C1 segment of cervical spinal cord (tissue), 14 donors: ENCODE measurements at regions not wholly inside any gene's neighbourhood (a gene's known extent, or its start where the extent isn't known, plus 50 kb on each side); places are given as distances from the start of the nearest gene placed in this dataset.
A peak's percentile ranks its signal among the peaks of the same experiment; 100 is the strongest.
"Not testable (repeated sequence)": the region's sequence is repeated elsewhere in the genome, so short reads cannot be mapped to it uniquely, and the experiment has no call there.

Experiments
- DNase-seq, 14 donors: peaks; one replicate each; lab custom pipeline; 2025; lab: John Stamatoyannopoulos, UW

- DNase-seq, result no peak
Measured at GRCh38 chr11:115617767-115618166, 113.6 kb upstream of the CADM1 start.

GRCh38 chr11:115616971-115617370 is 112.8 kb upstream of the CADM1 start:
- no peak for DNase-seq

- no peak for DNase-seq
Measured at GRCh38 chr11:115613986-115614632, 109.9 kb upstream of the CADM1 start.

GRCh38 chr11:115613004-115613403 is 108.8 kb upstream of the CADM1 start:
- DNase-seq, result no peak

- no peak for DNase-seq
Measured at GRCh38 chr11:115612046-115612730, 108.0 kb upstream of the CADM1 start.

- no peak for DNase-seq
Measured at GRCh38 chr11:115611343-115611742, 107.1 kb upstream of the CADM1 start.

- DNase-seq, result no peak
Measured at GRCh38 chr11:115610908-115611307, 106.7 kb upstream of the CADM1 start.

- not testable (repeated sequence) for DNase-seq
Measured at GRCh38 chr11:115610234-115610633, 106.0 kb upstream of the CADM1 start.

GRCh38 chr11:115608976-115609375 is 104.8 kb upstream of the CADM1 start:
- DNase-seq, result no peak

- peak in 2 of 14 donors; percentile 1 to 75 for DNase-seq
Measured at GRCh38 chr11:115607621-115608221, 103.5 kb upstream of the CADM1 start.

GRCh38 chr11:115606498-115607220 is 102.4 kb upstream of the CADM1 start:
- peak in 3 of 14 donors; percentile 0 to 82 (median 18) for DNase-seq

- DNase-seq, result no peak
Measured at GRCh38 chr11:115605871-115606497, 101.8 kb upstream of the CADM1 start.

- DNase-seq, result not testable (repeated sequence)
Measured at GRCh38 chr11:115605397-115605796, 101.2 kb upstream of the CADM1 start.

- no peak for DNase-seq
Measured at GRCh38 chr11:115599125-115599524, 94.9 kb upstream of the CADM1 start.

GRCh38 chr11:115598257-115598901 is 94.2 kb upstream of the CADM1 start:
- no peak for DNase-seq

- no peak for DNase-seq
Measured at GRCh38 chr11:115591380-115591779, 87.2 kb upstream of the CADM1 start.

GRCh38 chr11:115590254-115590653 is 86.0 kb upstream of the CADM1 start:
- DNase-seq, result no peak

GRCh38 chr11:115587718-115588342 is 83.6 kb upstream of the CADM1 start:
- DNase-seq, result no peak

- no peak for DNase-seq
Measured at GRCh38 chr11:115585361-115586024, 81.3 kb upstream of the CADM1 start.
